ENCODE measurements at regions not wholly inside any gene's neighbourhood (a gene's known extent, or its start where the extent isn't known, plus 50 kb on each side); places are given as distances from the start of the nearest gene placed in this dataset.

DNA sequence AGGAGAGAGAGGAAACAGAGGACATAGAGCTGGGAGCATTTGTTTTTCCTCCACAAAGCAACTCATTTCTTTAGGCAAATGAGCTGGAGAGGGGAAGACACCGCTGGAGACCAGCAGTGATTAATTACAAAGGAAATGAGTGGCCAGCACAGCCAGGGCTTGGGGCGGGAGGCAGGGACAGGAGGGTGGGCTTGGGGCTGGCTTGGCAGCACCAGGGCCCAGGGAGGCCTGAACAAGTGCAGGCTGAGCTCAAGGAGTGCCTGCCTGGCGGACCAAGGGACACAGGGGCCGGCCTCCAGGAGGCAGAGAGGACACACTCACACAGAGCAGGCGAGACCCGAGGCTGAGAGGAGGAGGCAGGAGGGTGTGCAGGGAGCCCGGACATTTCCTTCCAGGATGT, 149.0 kb upstream of the UNC5B start:
- TF ChIP-seq, protein P1, sequence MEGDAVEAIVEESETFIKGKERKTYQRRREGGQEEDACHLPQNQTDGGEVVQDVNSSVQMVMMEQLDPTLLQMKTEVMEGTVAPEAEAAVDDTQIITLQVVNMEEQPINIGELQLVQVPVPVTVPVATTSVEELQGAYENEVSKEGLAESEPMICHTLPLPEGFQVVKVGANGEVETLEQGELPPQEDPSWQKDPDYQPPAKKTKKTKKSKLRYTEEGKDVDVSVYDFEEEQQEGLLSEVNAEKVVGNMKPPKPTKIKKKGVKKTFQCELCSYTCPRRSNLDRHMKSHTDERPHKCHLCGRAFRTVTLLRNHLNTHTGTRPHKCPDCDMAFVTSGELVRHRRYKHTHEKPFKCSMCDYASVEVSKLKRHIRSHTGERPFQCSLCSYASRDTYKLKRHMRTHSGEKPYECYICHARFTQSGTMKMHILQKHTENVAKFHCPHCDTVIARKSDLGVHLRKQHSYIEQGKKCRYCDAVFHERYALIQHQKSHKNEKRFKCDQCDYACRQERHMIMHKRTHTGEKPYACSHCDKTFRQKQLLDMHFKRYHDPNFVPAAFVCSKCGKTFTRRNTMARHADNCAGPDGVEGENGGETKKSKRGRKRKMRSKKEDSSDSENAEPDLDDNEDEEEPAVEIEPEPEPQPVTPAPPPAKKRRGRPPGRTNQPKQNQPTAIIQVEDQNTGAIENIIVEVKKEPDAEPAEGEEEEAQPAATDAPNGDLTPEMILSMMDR (IDR thresholded peaks at IDR 0.05; ENCODE audit: borderline replicate concordance, extremely low read depth, low read length, poor library complexity, severe bottlenecking): no peak
- TF ChIP-seq EZH2 (IDR thresholded peaks at IDR 0.05; ENCODE audit: borderline replicate concordance, low read depth, low read length, severe bottlenecking): no peak
